H1 (cell line): ENCODE measurements at regions not wholly inside any gene's neighbourhood (a gene's known extent, or its start where the extent isn't known, plus 50 kb on each side); places are given as distances from the start of the nearest gene placed in this dataset.

Experiments used
- CTCF ChIA-PET: fragments of 300-600 bp; sonication (Branson Sonifier 250); formaldehyde crosslinking; loops from one replicate; lab custom pipeline; 2021; ENCODE audit not compliant: partially characterized antibody; lab: Charles Lee
- POLR2A ChIA-PET: fragments of 300-600 bp; sonication (Branson Sonifier 250); formaldehyde crosslinking; loops from one replicate; lab custom pipeline; 2021; ENCODE audit warnings: inconsistent platforms; ENCODE audit not compliant: partially characterized antibody; lab: Charles Lee
- DNase-seq, 2 experiments: peaks; one replicate each; pipeline versions ENCODE4 v3.0.0 to v3.0.0-alpha.2; 2010 to 2022; ENCODE audit warnings: low spot score in 2 of 2, low read depth in 1 of 2, mixed read lengths in 1 of 2
- FAIRE-seq: peaks from 2 replicates; lab custom pipeline; 2011; peaks lifted over from hg19 to GRCh38; lab: Jason Lieb, UNC
- H2AFZ ChIP-seq: 2 replicates; pipeline ENCODE4 v1.8.1; 2012; ENCODE audit warnings: low read length, inconsistent platforms
- H2AK5ac ChIP-seq: 2 replicates; pipeline ENCODE4 v1.6.1; 2013; ENCODE audit warnings: low read depth, low read length
- H2BK120ac ChIP-seq: replicated peaks from 2 replicates; pipeline ENCODE3; 2013; ENCODE audit warnings: low read depth, low read length, inconsistent platforms
- H2BK12ac ChIP-seq: 2 replicates; pipeline ENCODE4 v1.6.1; 2013; ENCODE audit warnings: low read depth, low read length
- H2BK15ac ChIP-seq: 2 replicates; pipeline ENCODE4 v1.6.1; 2013; ENCODE audit warnings: low read length
- H2BK20ac ChIP-seq: 2 replicates; pipeline ENCODE4 v1.6.1; 2013; ENCODE audit warnings: low read length
- H2BK5ac ChIP-seq: 2 replicates; pipeline ENCODE4 v1.6.1; 2013; ENCODE audit warnings: low read depth, low read length
- H3K14ac ChIP-seq: 2 replicates; pipeline ENCODE4 v1.6.1; 2013; ENCODE audit warnings: inconsistent platforms; ENCODE audit not compliant: insufficient read length
- H3K18ac ChIP-seq: 2 replicates; pipeline ENCODE4 v1.6.1; 2013; ENCODE audit warnings: low read length; ENCODE audit errors: extremely low read depth
- H3K23ac ChIP-seq: 2 replicates; pipeline ENCODE4 v1.6.1; 2013; ENCODE audit warnings: inconsistent platforms; ENCODE audit not compliant: insufficient read length
- H3K23me2 ChIP-seq: 2 replicates; pipeline ENCODE4 v1.6.1; 2013; ENCODE audit warnings: low read depth, low read length
- H3K27ac ChIP-seq: 2 replicates; pipeline ENCODE4 v1.6.1; 2011; ENCODE audit warnings: low read depth, low read length, inconsistent platforms
- H3K27me3 ChIP-seq, 4 experiments: replicated peaks in 1 of 4; 1 replicate in 1 of 4; 2 replicates in 3 of 4; pipeline versions ENCODE4 v1.6.1 to v1.8.1; 2011 to 2013; ENCODE audit warnings: low read length in 3 of 4, mild to moderate bottlenecking in 3 of 4, inconsistent platforms in 2 of 4, mixed read lengths in 2 of 4, moderate library complexity in 1 of 4; ENCODE audit not compliant: control insufficient read depth in 3 of 4, insufficient read depth in 3 of 4; ENCODE audit errors: extremely low read depth in 1 of 4
- H3K36me3 ChIP-seq, 4 experiments: 2 replicates each; pipeline versions ENCODE4 v1.6.1 to v1.8.1; 2011 to 2013; ENCODE audit warnings: mild to moderate bottlenecking in 4 of 4, low read length in 3 of 4, moderate library complexity in 2 of 4, control low read depth in 1 of 4, inconsistent platforms in 1 of 4; ENCODE audit not compliant: insufficient read depth in 4 of 4, control insufficient read depth in 2 of 4
- H3K4ac ChIP-seq: replicated peaks from 2 replicates; pipeline ENCODE3; 2013; ENCODE audit warnings: low read length, low read depth, mixed read lengths, inconsistent platforms; ENCODE audit not compliant: insufficient read length
- H3K4me1 ChIP-seq, 4 experiments: replicated peaks in 1 of 4; 1 replicate in 1 of 4; 2 replicates in 3 of 4; pipeline versions ENCODE4 v1.6.1 to v1.8.1; 2011 to 2013; ENCODE audit warnings: low read length in 3 of 4, inconsistent platforms in 2 of 4, mixed read lengths in 1 of 4; ENCODE audit not compliant: insufficient read depth in 4 of 4, control insufficient read depth in 3 of 4
- H3K4me2 ChIP-seq, 2 experiments: 2 replicates each; pipeline versions ENCODE4 v1.6.1 to v1.8.1; 2011 to 2013; ENCODE audit warnings: low read depth in 2 of 2, low read length in 2 of 2, control low read depth in 1 of 2, inconsistent platforms in 1 of 2, mild to moderate bottlenecking in 1 of 2; ENCODE audit not compliant: insufficient read depth in 1 of 2
- H3K4me3 ChIP-seq, 4 experiments: fragments of 200-600, 300-600 bp in 1 of 4; sonication (generic), shearing (Covaris generic), sonication (Bioruptor Twin) in 1 of 4; 2 replicates each; pipeline versions ENCODE4 v1.5.1 to v1.8.1; 2011 to 2016; ENCODE audit warnings: low read length in 4 of 4, low read depth in 3 of 4, control low read depth in 2 of 4, inconsistent platforms in 2 of 4, mild to moderate bottlenecking in 2 of 4, mixed read lengths in 1 of 4, moderate library complexity in 1 of 4; ENCODE audit not compliant: insufficient read depth in 2 of 4; ENCODE audit errors: extremely low read depth in 1 of 4
- H3K56ac ChIP-seq: replicated peaks from 2 replicates; pipeline ENCODE3; 2013; ENCODE audit warnings: low read depth, mild to moderate bottlenecking, mixed read lengths, low read length, inconsistent platforms; ENCODE audit not compliant: insufficient read length
- H3K79me1 ChIP-seq: 2 replicates; pipeline ENCODE4 v1.6.1; 2013; ENCODE audit warnings: low read depth, low read length, control low read depth
- H3K79me2 ChIP-seq, 2 experiments: 2 replicates each; pipeline versions ENCODE4 v1.6.1 to v1.8.1; 2012 to 2013; ENCODE audit warnings: low read length in 2 of 2, mild to moderate bottlenecking in 2 of 2, inconsistent platforms in 1 of 2; ENCODE audit not compliant: insufficient read depth in 2 of 2, control insufficient read depth in 1 of 2
- H3K9ac ChIP-seq, 4 experiments: replicated peaks in 1 of 4; 1 replicate in 1 of 4; 2 replicates in 3 of 4; pipeline versions ENCODE4 v1.6.1 to v1.8.1; 2011 to 2013; ENCODE audit warnings: low read depth in 3 of 4, low read length in 3 of 4, control low read depth in 2 of 4, mild to moderate bottlenecking in 2 of 4, moderate library complexity in 2 of 4, inconsistent platforms in 1 of 4; ENCODE audit errors: extremely low read depth in 1 of 4
- H3K9me3 ChIP-seq, 2 experiments: 2 replicates each; pipeline versions ENCODE4 v1.6.1 to v1.8.1; 2012 to 2013; ENCODE audit warnings: mild to moderate bottlenecking in 2 of 2, moderate library complexity in 2 of 2, control low read depth in 1 of 2, inconsistent platforms in 1 of 2, low read depth in 1 of 2, low read length in 1 of 2, mixed read lengths in 1 of 2; ENCODE audit not compliant: insufficient read depth in 2 of 2
- H4K20me1 ChIP-seq, 2 experiments: replicated peaks in 1 of 2; 2 replicates each; pipeline versions ENCODE3 to v1.8.1; 2011 to 2013; ENCODE audit warnings: inconsistent platforms in 2 of 2, low read length in 2 of 2, mild to moderate bottlenecking in 1 of 2; ENCODE audit not compliant: insufficient read depth in 2 of 2, control insufficient read depth in 1 of 2
- H4K5ac ChIP-seq: 2 replicates; pipeline ENCODE4 v1.6.1; 2013; ENCODE audit warnings: low read length, low read depth, mixed read lengths, inconsistent platforms; ENCODE audit not compliant: insufficient read length
- H4K8ac ChIP-seq: 2 replicates; pipeline ENCODE4 v1.8.0; 2013; ENCODE audit warnings: mild to moderate bottlenecking, moderate library complexity, low read length, inconsistent platforms; ENCODE audit not compliant: insufficient read depth; ENCODE audit errors: extremely low read depth
- H4K91ac ChIP-seq: replicated peaks from 2 replicates; pipeline ENCODE3; 2013; ENCODE audit warnings: low read length, mixed read lengths, inconsistent platforms; ENCODE audit not compliant: insufficient read length
- ATF2 ChIP-seq: IDR thresholded peaks from 2 replicates; pipeline ENCODE4 v1.6.1; 2012; ENCODE audit warnings: low read length, inconsistent platforms
- CEBPB ChIP-seq: IDR thresholded peaks from 2 replicates; pipeline ENCODE4 v1.6.1; 2012; ENCODE audit warnings: low read depth, low read length
- CTBP2 ChIP-seq: IDR thresholded peaks from 2 replicates; pipeline ENCODE4 v1.7.0; 2011; ENCODE audit warnings: borderline replicate concordance, mild to moderate bottlenecking, moderate library complexity, mixed read lengths, low read length; ENCODE audit not compliant: insufficient read depth, insufficient read length
- EGR1 ChIP-seq: IDR thresholded peaks from 2 replicates; pipeline ENCODE4 v1.6.1; 2011; ENCODE audit warnings: low read depth, low read length, borderline replicate concordance
- HDAC6 ChIP-seq: IDR thresholded peaks from one replicate; pipeline ENCODE4 v1.7.1; 2012; ENCODE audit warnings: low read depth, mild to moderate bottlenecking, inconsistent platforms, low read length, moderate library complexity
- NANOG ChIP-seq: IDR thresholded peaks from 2 replicates; pipeline ENCODE4 v1.6.1; 2011; ENCODE audit warnings: low read length, low read depth, mild to moderate bottlenecking, inconsistent platforms; ENCODE audit not compliant: insufficient read depth, poor library complexity, severe bottlenecking
- NRF1 ChIP-seq: IDR thresholded peaks from 2 replicates; pipeline ENCODE4 v1.6.1; 2011; ENCODE audit warnings: mild to moderate bottlenecking, low read depth, low read length, improper control_type of control experiment
- SRF ChIP-seq: IDR thresholded peaks from 2 replicates; pipeline ENCODE4 v1.6.1; 2011; ENCODE audit warnings: mild to moderate bottlenecking, low read depth, low read length, moderate library complexity
- TAF7 ChIP-seq: optimal IDR thresholded peaks from 2 replicates; pipeline ENCODE3; 2011; ENCODE audit warnings: low read depth, mild to moderate bottlenecking, inconsistent platforms, low read length, moderate library complexity, borderline replicate concordance
- WGBS, 2 experiments: shearing (Covaris generic) in 1 of 2; methylation state at CpG; one replicate each; pipeline versions ENCODE4 v1.1.6 to v1.1.7; 2013 to 2015; ENCODE audit warnings: low lambda C conversion rate in 2 of 2, mixed read lengths in 2 of 2, inconsistent platforms in 1 of 2, low coverage in 1 of 2, missing lambda C conversion rate in 1 of 2; ENCODE audit not compliant: insufficient replicate concordance in 2 of 2, insufficient coverage in 1 of 2, insufficient read length in 1 of 2; ENCODE audit errors: extremely low coverage in 1 of 2, missing lambda C conversion rate in 1 of 2; 5-methylcytosine and 5-hydroxymethylcytosine counted together

- no peaks in the 10 kb centered on the region for H3K9me3 ChIP-seq
- H3K79me1 ChIP-seq, result no peaks in the 10 kb centered on the region
- H3K79me2 ChIP-seq, result no peaks in the 10 kb centered on the region
- H3K4me2 ChIP-seq, result no peak overlapping the region
- H2BK20ac ChIP-seq, result no peak overlapping the region
- H3K14ac ChIP-seq, result no peak overlapping the region
- DNase-seq (no peak), FAIRE-seq (no peak)
- H2BK5ac ChIP-seq, result no peak overlapping the region
- 81% methylated on average over 1 of the region's 1 CpG; no CpG with 5 or more reads in 1 of the 2 experiments for WGBS, 2 experiments
- H3K36me3 ChIP-seq, result no peaks in the 10 kb centered on the region
- no peak overlapping the region for H2BK15ac ChIP-seq
- H3K27ac ChIP-seq, result no peak overlapping the region
- CTCF ChIA-PET, result interaction anchor here (0.9 to 1.7 kb wide), 3 partner anchors 9 to 67 kb away, joined by 3 to 6 read pairs (median 4); no protein-coding TSS in a partner anchor
- no peak overlapping the region for H2BK12ac ChIP-seq
- H3K18ac ChIP-seq, result no peak overlapping the region
- no peak overlapping the region for H2AFZ ChIP-seq
- no peak overlapping the region for H4K91ac ChIP-seq
- H3K4me3 ChIP-seq, result no peak overlapping the region
- no peak overlapping the region for H2AK5ac ChIP-seq
- H2BK120ac ChIP-seq, result no peak overlapping the region
- no peak overlapping the region for H3K23ac ChIP-seq
- no peaks in the 10 kb centered on the region; the same call in 1 of the 2 replicates for H3K23me2 ChIP-seq
- no peaks in the 10 kb centered on the region for H4K20me1 ChIP-seq
- H3K4ac ChIP-seq, result no peak overlapping the region
- TF ChIP-seq CEBPB (no peak), CTBP2 (no peak), SRF (no peak), HDAC6 (no peak), NRF1 (no peak), TAF7 (no peak), EGR1 (no peak), NANOG (no peak), ATF2 (no peak)
- H4K5ac ChIP-seq, result no peak overlapping the region
- H3K4me1 ChIP-seq, result no peaks in the 10 kb centered on the region
- POLR2A ChIA-PET, result no interaction called here
- no peaks in the 10 kb centered on the region for H3K27me3 ChIP-seq
- no peak overlapping the region for H4K8ac ChIP-seq
- no peak overlapping the region for H3K56ac ChIP-seq
- no peak overlapping the region for H3K9ac ChIP-seq
Observed at GRCh38 chr18:47680488-47680887, 250.0 kb downstream of the SMAD2 start.
